HepG2 (cell line): ENCODE measurements at regions not wholly inside any gene's neighbourhood (a gene's known extent, or its start where the extent isn't known, plus 50 kb on each side); places are given as distances from the start of the nearest gene placed in this dataset.

Source experiments
- ATM ChIP-seq: fragments of 450-650 bp; IDR thresholded peaks from 2 replicates; pipeline ENCODE4 v1.7.1; 2017; ENCODE audit warnings: mild to moderate bottlenecking, borderline replicate concordance
- CC2D1A ChIP-seq: sonication (generic); formaldehyde crosslinking; IDR thresholded peaks from 2 replicates; pipeline ENCODE4 v1.8.1; 2023; ENCODE audit warnings: mild to moderate bottlenecking, missing genetic modification reagents
- FOXC1 ChIP-seq: sonication (generic); formaldehyde crosslinking; IDR thresholded peaks from 2 replicates; pipeline ENCODE4 v1.8.0; 2022; ENCODE audit warnings: mild to moderate bottlenecking, missing genetic modification reagents, borderline replicate concordance
- HNRNPUL1 ChIP-seq: fragments of 200-400 bp; formaldehyde crosslinking; IDR thresholded peaks from 2 replicates; pipeline ENCODE4 v1.6.1; 2017; ENCODE audit warnings: low read depth, mild to moderate bottlenecking, low read length, moderate library complexity
- KDM4B ChIP-seq: sonication (generic); formaldehyde crosslinking; IDR thresholded peaks from 2 replicates; pipeline ENCODE4 v1.4.0; 2020; ENCODE audit warnings: missing genetic modification reagents
- KIAA2018 ChIP-seq: sonication (generic); formaldehyde crosslinking; IDR thresholded peaks from 2 replicates; pipeline ENCODE4 v1.5.0; 2020; ENCODE audit warnings: mild to moderate bottlenecking, missing genetic modification reagents, borderline replicate concordance
- PCBP1 ChIP-seq: fragments of 200-400 bp; formaldehyde crosslinking; IDR thresholded peaks from 2 replicates; pipeline ENCODE4 v1.6.1; 2017; ENCODE audit warnings: mild to moderate bottlenecking, low read depth, low read length, borderline replicate concordance
- SKI ChIP-seq: fragments of 450-650 bp; IDR thresholded peaks from one replicate; pipeline ENCODE4 v1.6.1; 2018; ENCODE audit warnings: mild to moderate bottlenecking; ENCODE audit not compliant: partially characterized antibody
- TBP ChIP-seq: sonication (generic); formaldehyde crosslinking; IDR thresholded peaks from 2 replicates; pipeline ENCODE4 v1.5.0; 2020; ENCODE audit warnings: missing genetic modification reagents
- TFDP2 ChIP-seq: sonication (generic); formaldehyde crosslinking; IDR thresholded peaks from 2 replicates; pipeline ENCODE4 v1.4.0; 2020; ENCODE audit warnings: missing genetic modification reagents
- THRA ChIP-seq: sonication (generic); formaldehyde crosslinking; IDR thresholded peaks from 2 replicates; pipeline ENCODE4 v1.4.0; 2020; ENCODE audit warnings: missing genetic modification reagents, borderline replicate concordance
- WIZ ChIP-seq: sonication (generic); formaldehyde crosslinking; IDR thresholded peaks from 2 replicates; pipeline ENCODE4 v1.5.1; 2020; ENCODE audit warnings: mild to moderate bottlenecking, missing genetic modification reagents
- ZFP41 ChIP-seq: sonication (generic); formaldehyde crosslinking; IDR thresholded peaks from 2 replicates; pipeline ENCODE4 v1.4.0; 2020; ENCODE audit warnings: mild to moderate bottlenecking, missing genetic modification reagents, borderline replicate concordance
- ZNF333 ChIP-seq: sonication (generic); formaldehyde crosslinking; IDR thresholded peaks from 2 replicates; pipeline ENCODE4 v1.4.0; 2020; ENCODE audit warnings: mild to moderate bottlenecking, missing genetic modification reagents, borderline replicate concordance
- ZNF710 ChIP-seq: sonication (generic); formaldehyde crosslinking; IDR thresholded peaks from 2 replicates; pipeline ENCODE4 v1.5.0; 2020; ENCODE audit warnings: mild to moderate bottlenecking, missing genetic modification reagents, borderline replicate concordance
- ZNF713 ChIP-seq: sonication (generic); formaldehyde crosslinking; IDR thresholded peaks from 2 replicates; pipeline ENCODE4 v1.4.0; 2020; ENCODE audit warnings: mild to moderate bottlenecking, missing genetic modification reagents
- ZNF768 ChIP-seq: sonication (generic); formaldehyde crosslinking; IDR thresholded peaks from 2 replicates; pipeline ENCODE4 v1.4.0; 2020; ENCODE audit warnings: missing genetic modification reagents
- ZSCAN9 ChIP-seq: IDR thresholded peaks from 2 replicates; pipeline ENCODE4 v1.6.1; 2016; ENCODE audit warnings: borderline replicate concordance

- TF ChIP-seq KIAA2018 (CRISPR knock-in tag): no peak
- no peak; the same call in 1 of the 2 replicates for TF ChIP-seq ZFP41
- peak; percentile 61; the same call in 1 of the 2 replicates for TF ChIP-seq FOXC1 (CRISPR knock-in tag)
- TF ChIP-seq KDM4B: peak; percentile 87
- TF ChIP-seq ZNF333: no peak; the same call in 1 of the 2 replicates
- TF ChIP-seq CC2D1A (CRISPR knock-in tag): no peak
- TF ChIP-seq ATM: no peak
- peak; percentile 88 for TF ChIP-seq THRA (CRISPR knock-in tag)
- TF ChIP-seq SKI: no peak
- no peak for TF ChIP-seq TFDP2 (CRISPR knock-in tag)
- no peak for TF ChIP-seq ZNF713 (CRISPR knock-in tag)
- no peak for TF ChIP-seq ZNF710
- TF ChIP-seq WIZ (CRISPR knock-in tag): peak; percentile 99
- no peak for TF ChIP-seq PCBP1
- TF ChIP-seq ZNF768 (CRISPR knock-in tag): peak; percentile 74; the same call in 1 of the 2 replicates
- peak; percentile 99 for TF ChIP-seq ZSCAN9
- TF ChIP-seq HNRNPUL1: no peak
- TF ChIP-seq TBP: no peak
Observed at GRCh38 chr7:32427769-32428291, 62.4 kb downstream of the LSM5 start (continued).
